Caco-2 (cell line): ENCODE measurements at regions not wholly inside any gene's neighbourhood (a gene's known extent, or its start where the extent isn't known, plus 50 kb on each side); places are given as distances from the start of the nearest gene placed in this dataset.

ENCODE experiments used
- BruUV-seq: library from RNA; stranded (reverse); fragments of 400-500 nt; replicated peaks from 2 replicates; lab custom pipeline; 2021; lab: Mats Ljungman, UMichigan
- CTCF ChIA-PET: fragments of 300-600 bp; sonication (Branson Sonifier 250); formaldehyde crosslinking; loops from one replicate; lab custom pipeline; 2022; ENCODE audit warnings: antibody characterized with exemption; lab: Charles Lee
- POLR2A ChIA-PET: fragments of 300-600 bp; sonication (Branson Sonifier 250); formaldehyde crosslinking; loops from one replicate; lab custom pipeline; 2022; ENCODE audit warnings: antibody characterized with exemption; lab: Charles Lee
- DNase-seq, 2 experiments: peaks; one replicate each; pipeline versions ENCODE4 v3.0.0 to v3.0.0-alpha.2; 2020 to 2022
- H3K27me3 ChIP-seq: replicated peaks from 2 replicates; pipeline ENCODE4 v1.6.0; 2011; ENCODE audit warnings: low read length; ENCODE audit not compliant: control insufficient read depth, insufficient read depth
- H3K36me3 ChIP-seq: 2 replicates; pipeline ENCODE4 v1.5.1; 2011; ENCODE audit warnings: low read length; ENCODE audit not compliant: control insufficient read depth, insufficient read depth
- H3K4me1 ChIP-seq: fragments of 250-450 bp; sonication (Bioruptor Pico); 2 replicates; pipeline ENCODE4 v1.5.1; 2020; ENCODE audit warnings: mild to moderate bottlenecking
- H3K4me3 ChIP-seq: 2 replicates; pipeline ENCODE4 v1.5.1; 2011; ENCODE audit warnings: low read depth, mild to moderate bottlenecking, control low read depth, low read length
- H3K9me3 ChIP-seq: fragments of 250-450 bp; sonication (Bioruptor Pico); 2 replicates; pipeline ENCODE4 v1.5.1; 2020; ENCODE audit warnings: mild to moderate bottlenecking, moderate library complexity
- H3K27ac Mint-ChIP-seq: one replicate; pipeline ENCODE4 v1.8.0; 2022; ENCODE audit warnings: mixed read lengths; ENCODE audit not compliant: unreplicated experiment
- H3K27me3 Mint-ChIP-seq: one replicate; pipeline ENCODE4 v1.8.0; 2022; ENCODE audit warnings: mixed read lengths; ENCODE audit not compliant: insufficient read depth, unreplicated experiment
- H3K36me3 Mint-ChIP-seq: one replicate; pipeline ENCODE4 v1.8.0; 2022; ENCODE audit warnings: mild to moderate bottlenecking, mixed read lengths; ENCODE audit not compliant: insufficient read depth, unreplicated experiment
- H3K4me1 Mint-ChIP-seq: one replicate; pipeline ENCODE4 v1.8.0; 2022; ENCODE audit warnings: low read depth, mixed read lengths; ENCODE audit not compliant: unreplicated experiment
- H3K4me3 Mint-ChIP-seq: one replicate; pipeline ENCODE4 v1.8.0; 2022; ENCODE audit warnings: mild to moderate bottlenecking, moderate library complexity, mixed read lengths; ENCODE audit not compliant: unreplicated experiment
- H3K9me3 Mint-ChIP-seq: one replicate; pipeline ENCODE4 v1.8.0; 2022; ENCODE audit warnings: mixed read lengths; ENCODE audit not compliant: unreplicated experiment
- intact Hi-C: fragments of 100-400 bp; cut with micrococcal nuclease; formaldehyde crosslinking; loops from one replicate; pipeline ENCODE4 v1.10.0; 2022; ENCODE audit not compliant: unreplicated experiment
- TF ChIP-seq, protein P1 (sequence below), 2 experiments: fragments of 200-600 bp in 1 of 2; IDR thresholded peaks; 1 replicate in 1 of 2; 2 replicates in 1 of 2; pipeline versions ENCODE4 v1.5.1 to v1.8.0; 2011 to 2022; ENCODE audit warnings: antibody characterized with exemption in 1 of 2, control low read depth in 1 of 2, inconsistent platforms in 1 of 2, low read depth in 1 of 2, low read length in 1 of 2, mild to moderate bottlenecking in 1 of 2, moderate library complexity in 1 of 2; ENCODE audit not compliant: insufficient read depth in 1 of 2, severe bottlenecking in 1 of 2, unreplicated experiment in 1 of 2

DNA sequence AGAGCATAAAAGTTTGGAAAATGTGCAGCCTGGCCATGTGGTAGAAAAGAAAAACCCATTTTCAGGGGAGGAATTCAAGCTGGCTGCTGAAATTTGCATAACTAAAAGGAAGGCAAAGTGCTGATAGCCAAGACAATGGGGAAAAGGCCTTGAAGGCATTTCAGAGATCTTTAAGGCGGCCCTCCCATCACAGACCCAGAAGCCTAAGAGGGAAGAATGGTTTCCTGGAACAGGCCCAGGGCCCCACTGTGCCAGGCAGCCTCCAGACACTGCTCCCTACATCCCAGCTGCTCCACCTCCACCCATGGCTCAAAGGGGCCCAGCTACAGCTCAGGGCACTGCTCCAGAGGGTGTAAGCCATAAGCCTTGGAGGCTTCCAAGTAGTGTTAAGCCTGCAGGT is 158.0 kb upstream of the PRDX4 start:
- TF ChIP-seq, protein P1, sequence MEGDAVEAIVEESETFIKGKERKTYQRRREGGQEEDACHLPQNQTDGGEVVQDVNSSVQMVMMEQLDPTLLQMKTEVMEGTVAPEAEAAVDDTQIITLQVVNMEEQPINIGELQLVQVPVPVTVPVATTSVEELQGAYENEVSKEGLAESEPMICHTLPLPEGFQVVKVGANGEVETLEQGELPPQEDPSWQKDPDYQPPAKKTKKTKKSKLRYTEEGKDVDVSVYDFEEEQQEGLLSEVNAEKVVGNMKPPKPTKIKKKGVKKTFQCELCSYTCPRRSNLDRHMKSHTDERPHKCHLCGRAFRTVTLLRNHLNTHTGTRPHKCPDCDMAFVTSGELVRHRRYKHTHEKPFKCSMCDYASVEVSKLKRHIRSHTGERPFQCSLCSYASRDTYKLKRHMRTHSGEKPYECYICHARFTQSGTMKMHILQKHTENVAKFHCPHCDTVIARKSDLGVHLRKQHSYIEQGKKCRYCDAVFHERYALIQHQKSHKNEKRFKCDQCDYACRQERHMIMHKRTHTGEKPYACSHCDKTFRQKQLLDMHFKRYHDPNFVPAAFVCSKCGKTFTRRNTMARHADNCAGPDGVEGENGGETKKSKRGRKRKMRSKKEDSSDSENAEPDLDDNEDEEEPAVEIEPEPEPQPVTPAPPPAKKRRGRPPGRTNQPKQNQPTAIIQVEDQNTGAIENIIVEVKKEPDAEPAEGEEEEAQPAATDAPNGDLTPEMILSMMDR (IDR thresholded peaks at IDR 0.05; ENCODE audit: insufficient read depth in 1 of 2, low read depth in 1 of 2, low read length in 1 of 2, severe bottlenecking in 1 of 2, unreplicated experiment in 1 of 2), result no peak
- DNase-seq, result no peak
- Histone ChIP-seq H3K9me3 (no peaks in the 10 kb centered on the region), H3K36me3 (no peaks in the 10 kb centered on the region), H3K4me1 (no peaks in the 10 kb centered on the region; the same call in 1 of the 2 replicates), H3K27me3 (no peaks in the 10 kb centered on the region), H3K4me3 (no peak overlapping the region)
- intact Hi-C loops, result no loop called here
- H3K27me3 Mint-ChIP-seq, result no peaks in the 10 kb centered on the region
- H3K36me3 Mint-ChIP-seq, result no peaks in the 10 kb centered on the region
- no peaks in the 10 kb centered on the region for H3K9me3 Mint-ChIP-seq
- CTCF ChIA-PET, result no interaction called here
- POLR2A ChIA-PET, result no interaction called here
- BruUV-seq, result no TSS peak
- no peaks in the 10 kb centered on the region for H3K4me1 Mint-ChIP-seq
- no peak overlapping the region for H3K27ac Mint-ChIP-seq
- no peak overlapping the region for H3K4me3 Mint-ChIP-seq

DNA sequence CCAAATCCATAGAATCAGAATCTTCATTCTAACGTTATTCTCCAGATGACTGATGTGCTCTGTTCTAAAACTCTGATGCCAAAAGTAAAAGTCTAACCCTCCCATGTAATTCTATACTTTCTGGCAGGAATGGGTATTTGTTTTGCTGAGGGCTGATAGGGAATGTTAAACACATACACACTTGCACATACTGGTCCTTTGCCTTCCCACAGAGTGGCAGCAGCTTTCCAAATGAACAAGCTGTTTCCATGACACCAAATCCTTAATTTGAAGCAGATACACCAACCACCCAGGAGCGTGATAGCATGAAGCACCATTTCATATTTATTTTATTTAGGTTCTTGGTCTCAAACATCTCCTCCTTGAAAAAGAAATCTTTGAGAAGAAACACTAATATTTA is 155.5 kb upstream of the PRDX4 start:
- Histone ChIP-seq H3K9me3 (no peaks in the 10 kb centered on the region), H3K4me3 (no peak overlapping the region), H3K27me3 (no peaks in the 10 kb centered on the region), H3K36me3 (no peaks in the 10 kb centered on the region), H3K4me1 (no peaks in the 10 kb centered on the region)
- no peak for DNase-seq
- ChIA-PET POLR2A (no interaction called here), CTCF (no interaction called here)
- H3K27ac Mint-ChIP-seq, result no peak overlapping the region
- TF ChIP-seq, protein P1 (IDR thresholded peaks at IDR 0.05; ENCODE audit: insufficient read depth in 1 of 2, low read depth in 1 of 2, low read length in 1 of 2, severe bottlenecking in 1 of 2, unreplicated experiment in 1 of 2), result no peak
- intact Hi-C loops, result no loop called here
- H3K36me3 Mint-ChIP-seq, result no peaks in the 10 kb centered on the region
- no peaks in the 10 kb centered on the region for H3K9me3 Mint-ChIP-seq
- H3K4me3 Mint-ChIP-seq, result no peak overlapping the region
- no peaks in the 10 kb centered on the region for H3K27me3 Mint-ChIP-seq
- no TSS peak for BruUV-seq
- H3K4me1 Mint-ChIP-seq, result no peaks in the 10 kb centered on the region

DNA sequence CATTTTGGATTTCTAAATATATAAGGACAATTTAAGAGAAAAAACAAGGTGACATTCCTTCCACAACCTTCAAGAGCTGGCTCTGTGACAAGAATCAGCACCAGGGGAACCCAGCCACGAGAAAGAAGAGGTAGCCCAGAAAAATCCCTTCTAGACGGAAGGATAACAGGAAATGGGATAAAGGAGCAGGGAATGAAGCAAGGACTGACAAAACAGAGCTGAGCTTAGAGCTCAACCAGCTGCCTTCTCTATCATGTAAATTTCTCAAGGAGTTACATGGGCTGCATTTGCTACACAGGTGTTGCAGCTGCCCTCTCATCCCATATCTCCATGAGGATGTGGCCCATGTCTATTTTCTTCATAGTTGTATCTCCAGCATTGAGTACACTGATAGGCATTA is 154.2 kb upstream of the PRDX4 start:
- Histone ChIP-seq H3K27me3 (no peaks in the 10 kb centered on the region), H3K4me3 (no peak overlapping the region), H3K4me1 (no peaks in the 10 kb centered on the region), H3K36me3 (no peaks in the 10 kb centered on the region), H3K9me3 (no peaks in the 10 kb centered on the region)
- Mint-ChIP-seq H3K9me3 (no peaks in the 10 kb centered on the region), H3K27me3 (no peaks in the 10 kb centered on the region), H3K36me3 (no peaks in the 10 kb centered on the region), H3K27ac (no peak overlapping the region), H3K4me3 (no peak overlapping the region), H3K4me1 (no peaks in the 10 kb centered on the region)
- DNase-seq, result no peak
- CTCF ChIA-PET, result no interaction called here
- BruUV-seq, result no TSS peak
- intact Hi-C loops, result no loop called here
- TF ChIP-seq, protein P1 (IDR thresholded peaks at IDR 0.05; ENCODE audit: insufficient read depth in 1 of 2, low read depth in 1 of 2, low read length in 1 of 2, severe bottlenecking in 1 of 2, unreplicated experiment in 1 of 2), result no peak
- POLR2A ChIA-PET, result no interaction called here
